Stomach smooth muscle (tissue), 2 donors: ENCODE measurements at regions not wholly inside any gene's neighbourhood (a gene's known extent, or its start where the extent isn't known, plus 50 kb on each side); places are given as distances from the start of the nearest gene placed in this dataset.

ENCODE experiments used
- H3K27ac ChIP-seq: one replicate; pipeline ENCODE4 v1.7.0; 2013; ENCODE audit warnings: mild to moderate bottlenecking, low read length, inconsistent platforms
- H3K27me3 ChIP-seq, 2 donors: one replicate each; pipeline ENCODE4 v1.7.0; 2013; ENCODE audit warnings: low read length in 2 of 2; ENCODE audit not compliant: insufficient read depth in 2 of 2, control insufficient read depth in 1 of 2
- H3K36me3 ChIP-seq, 2 donors: one replicate each; pipeline ENCODE4 v1.7.0; 2013; ENCODE audit warnings: low read length in 2 of 2; ENCODE audit not compliant: control insufficient read depth in 2 of 2, insufficient read depth in 2 of 2
- H3K4me1 ChIP-seq: one replicate; pipeline ENCODE4 v1.7.0; 2013; ENCODE audit warnings: low read length; ENCODE audit not compliant: control insufficient read depth, insufficient read depth
- H3K4me3 ChIP-seq, 2 donors: one replicate each; pipeline ENCODE4 v1.7.0; 2013; ENCODE audit warnings: low read length in 2 of 2
- H3K9ac ChIP-seq, 2 donors: one replicate each; pipeline ENCODE4 v1.7.0; 2013; ENCODE audit warnings: low read length in 2 of 2, mild to moderate bottlenecking in 1 of 2
- H3K9me3 ChIP-seq, 2 donors: one replicate each; pipeline ENCODE4 v1.7.0; 2013; ENCODE audit warnings: low read length in 2 of 2; ENCODE audit not compliant: control insufficient read depth in 2 of 2
- donor health status: healthy.
- donor health status: Pancreatic carcinoma.

GRCh38 chr13:30022796-30023195 is 172.4 kb upstream of the UBL3 start:
- no peak overlapping the region for H3K9ac ChIP-seq
- H3K27ac ChIP-seq: no peak overlapping the region
- no peaks in the 10 kb centered on the region for H3K27me3 ChIP-seq
- H3K36me3 ChIP-seq: no peaks in the 10 kb centered on the region
- H3K4me1 ChIP-seq: peaks cover 3% of the 10 kb centered on the region
- no peak overlapping the region for H3K4me3 ChIP-seq
- no peaks in the 10 kb centered on the region for H3K9me3 ChIP-seq

GRCh38 chr13:30022256-30022655 is 171.8 kb upstream of the UBL3 start:
- Histone ChIP-seq H3K4me1 (peaks cover 3% of the 10 kb centered on the region), H3K36me3 (no peaks in the 10 kb centered on the region), H3K9me3 (no peaks in the 10 kb centered on the region), H3K4me3 (no peak overlapping the region), H3K27ac (no peak overlapping the region), H3K9ac (no peak overlapping the region), H3K27me3 (no peaks in the 10 kb centered on the region)

DNA sequence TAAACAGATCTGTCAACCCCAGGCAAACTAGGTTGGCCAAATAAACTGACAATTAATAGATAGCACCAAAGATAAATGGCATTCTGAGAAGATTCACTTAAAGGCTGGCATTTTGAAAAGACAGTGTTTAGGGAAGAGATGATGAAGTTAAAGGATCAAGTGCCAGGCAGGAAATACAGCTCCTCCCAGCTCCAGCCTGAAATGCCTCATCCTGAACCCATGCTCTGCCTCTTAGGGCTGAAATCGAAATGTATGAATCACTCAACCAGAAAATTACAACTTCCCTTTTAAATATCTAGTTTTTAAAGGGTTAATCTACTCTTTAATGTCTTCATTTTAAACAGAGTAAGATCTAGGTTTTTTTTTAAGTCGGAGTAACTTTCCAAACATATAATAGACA is 171.2 kb upstream of the UBL3 start:
- Histone ChIP-seq H3K27ac (no peak overlapping the region), H3K36me3 (no peaks in the 10 kb centered on the region), H3K9ac (no peak overlapping the region), H3K4me3 (no peak overlapping the region), H3K4me1 (peaks cover 3% of the 10 kb centered on the region), H3K27me3 (no peaks in the 10 kb centered on the region), H3K9me3 (no peaks in the 10 kb centered on the region)

- Histone ChIP-seq H3K4me3 (no peak overlapping the region), H3K4me1 (peaks cover 4% of the 10 kb centered on the region), H3K9ac (no peak overlapping the region), H3K27ac (no peak overlapping the region), H3K9me3 (no peaks in the 10 kb centered on the region), H3K36me3 (no peaks in the 10 kb centered on the region), H3K27me3 (no peaks in the 10 kb centered on the region)
Measured at GRCh38 chr13:30020726-30021312, 170.4 kb upstream of the UBL3 start.

DNA sequence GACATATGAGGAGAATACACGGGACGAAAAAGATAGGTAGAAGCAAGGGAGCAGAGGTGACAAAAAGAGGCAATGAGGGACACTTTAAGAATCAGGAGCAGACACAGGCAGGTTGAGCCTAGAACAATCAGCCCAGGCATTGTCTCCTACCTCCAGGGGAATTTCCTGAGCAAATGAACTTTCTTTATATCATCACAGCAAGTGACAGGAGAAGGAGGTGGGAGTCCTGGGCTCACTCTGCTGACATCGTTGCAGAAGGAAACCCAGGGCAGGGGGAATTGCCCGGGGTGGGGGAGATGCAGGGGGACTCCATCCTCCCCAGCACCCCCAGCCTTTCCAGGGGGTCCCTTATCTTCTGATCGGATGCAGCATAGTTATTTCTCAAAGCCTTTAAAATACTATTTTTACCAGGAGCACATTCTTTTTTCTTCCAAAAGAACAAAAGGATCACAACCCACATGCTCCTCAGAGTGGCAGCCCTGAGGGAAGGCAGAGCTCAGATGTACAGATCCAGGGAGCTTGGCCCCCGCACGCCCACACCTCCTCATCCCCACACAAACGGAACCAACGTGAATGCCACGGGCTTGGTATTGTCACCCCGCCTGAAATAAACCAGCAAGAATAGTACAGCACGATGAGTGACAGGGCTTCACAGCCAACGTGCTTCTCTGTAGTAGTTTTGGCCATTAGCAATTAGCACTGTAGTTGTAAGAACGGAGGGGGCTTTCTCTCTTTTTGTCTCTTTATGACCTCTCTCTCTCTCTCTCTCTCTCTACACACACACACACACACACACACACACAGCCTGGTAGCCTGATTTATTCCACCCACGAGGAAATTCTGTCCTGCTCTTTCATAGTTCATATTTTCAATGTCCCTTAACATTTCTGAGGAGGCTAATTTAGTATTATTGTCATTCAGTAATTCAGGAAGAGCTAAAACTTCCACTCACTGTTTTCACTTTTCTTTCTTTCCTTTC is 169.5 kb upstream of the UBL3 start:
- H3K9ac ChIP-seq: no peak overlapping the region
- no peak overlapping the region for H3K4me3 ChIP-seq
- no peaks in the 10 kb centered on the region for H3K27me3 ChIP-seq
- no peaks in the 10 kb centered on the region for H3K36me3 ChIP-seq
- H3K27ac ChIP-seq: no peak overlapping the region
- no peaks in the 10 kb centered on the region for H3K9me3 ChIP-seq
- H3K4me1 ChIP-seq: peaks cover 4% of the 10 kb centered on the region

DNA sequence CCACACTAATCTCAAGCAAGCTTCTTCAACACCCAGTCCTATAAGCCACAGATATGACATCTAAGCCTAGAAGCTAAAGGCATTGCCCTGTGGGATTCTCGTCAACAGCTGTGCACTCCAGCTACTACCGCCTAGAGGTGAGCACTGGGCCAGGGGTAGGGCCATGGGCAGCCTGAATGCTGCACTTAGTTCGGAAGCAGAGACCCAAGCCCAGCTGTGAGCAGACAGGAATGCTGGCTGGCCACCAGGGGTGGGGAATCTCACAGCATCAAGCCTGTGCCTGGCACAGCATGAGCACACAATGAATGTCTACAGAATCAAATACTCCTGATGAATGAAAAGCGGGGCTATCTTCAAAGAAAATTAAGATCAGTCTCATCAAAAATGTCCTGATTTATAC is 167.5 kb upstream of the UBL3 start:
- no peaks in the 10 kb centered on the region for H3K36me3 ChIP-seq
- peaks cover 4% of the 10 kb centered on the region for H3K4me1 ChIP-seq
- no peak overlapping the region for H3K27ac ChIP-seq
- H3K27me3 ChIP-seq: peaks cover 0 to 1% of the 10 kb centered on the region in 2 donors
- no peak overlapping the region for H3K4me3 ChIP-seq
- H3K9me3 ChIP-seq: no peaks in the 10 kb centered on the region
- no peak overlapping the region for H3K9ac ChIP-seq

- H3K27ac ChIP-seq: no peak overlapping the region
- H3K9me3 ChIP-seq: no peaks in the 10 kb centered on the region
- H3K36me3 ChIP-seq: no peaks in the 10 kb centered on the region
- peaks cover 0 to 3% of the 10 kb centered on the region in 2 donors for H3K27me3 ChIP-seq
- H3K9ac ChIP-seq: no peak overlapping the region
- H3K4me3 ChIP-seq: no peak overlapping the region
- peaks cover 4% of the 10 kb centered on the region for H3K4me1 ChIP-seq
Measured at GRCh38 chr13:30016398-30016797, 166.0 kb upstream of the UBL3 start.

GRCh38 chr13:30009411-30009810 is 159.0 kb upstream of the UBL3 start:
- no peaks in the 10 kb centered on the region for H3K9me3 ChIP-seq
- no peak overlapping the region for H3K9ac ChIP-seq
- no peak overlapping the region for H3K4me3 ChIP-seq
- H3K36me3 ChIP-seq: no peaks in the 10 kb centered on the region
- no peaks in the 10 kb centered on the region for H3K4me1 ChIP-seq
- H3K27me3 ChIP-seq: peaks cover 0 to 3% of the 10 kb centered on the region in 2 donors
- H3K27ac ChIP-seq: no peak overlapping the region

- Histone ChIP-seq H3K4me3 (no peak overlapping the region), H3K36me3 (no peaks in the 10 kb centered on the region), H3K9ac (no peak overlapping the region), H3K27ac (no peak overlapping the region), H3K4me1 (no peaks in the 10 kb centered on the region), H3K9me3 (no peaks in the 10 kb centered on the region), H3K27me3 (no peaks in the 10 kb centered on the region)
Measured at GRCh38 chr13:30006246-30006645, 155.8 kb upstream of the UBL3 start.

GRCh38 chr13:30004204-30004603 is 153.8 kb upstream of the UBL3 start:
- no peaks in the 10 kb centered on the region for H3K27me3 ChIP-seq
- no peaks in the 10 kb centered on the region for H3K9me3 ChIP-seq
- H3K27ac ChIP-seq: no peak overlapping the region
- no peaks in the 10 kb centered on the region for H3K36me3 ChIP-seq
- no peak overlapping the region for H3K4me3 ChIP-seq
- no peaks in the 10 kb centered on the region for H3K4me1 ChIP-seq
- no peak overlapping the region for H3K9ac ChIP-seq

DNA sequence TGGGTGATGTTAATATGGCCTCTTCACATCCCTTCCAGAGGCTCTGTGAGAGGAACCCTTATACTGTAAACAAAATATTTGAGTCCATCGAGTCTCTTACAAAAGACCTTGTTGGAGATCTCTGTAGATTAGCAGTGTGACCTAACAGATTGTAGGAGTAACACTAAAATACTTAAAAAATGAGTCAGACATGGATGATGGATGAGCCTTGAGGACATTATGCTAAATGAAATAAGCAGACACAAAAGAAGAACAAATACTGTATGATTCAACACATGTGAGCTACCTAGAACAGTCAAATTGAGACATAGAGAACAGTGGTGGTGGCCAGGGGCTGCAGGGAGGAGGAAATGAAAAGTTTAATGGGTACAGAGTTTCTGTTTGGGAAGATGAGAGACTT is 152.2 kb upstream of the UBL3 start:
- Histone ChIP-seq H3K36me3 (no peaks in the 10 kb centered on the region), H3K4me1 (no peaks in the 10 kb centered on the region)

More for the DNA sequence above, 152.2 kb upstream of the UBL3 start:
- no peaks in the 10 kb centered on the region for H3K27me3 ChIP-seq
- H3K9ac ChIP-seq: no peak overlapping the region
- no peaks in the 10 kb centered on the region for H3K9me3 ChIP-seq
- no peak overlapping the region for H3K27ac ChIP-seq
- H3K4me3 ChIP-seq: no peak overlapping the region
